ENCODE measurements at regions not wholly inside any gene's neighbourhood (a gene's known extent, or its start where the extent isn't known, plus 50 kb on each side); places are given as distances from the start of the nearest gene placed in this dataset.

GRCh38 chr1:209516771-209517680, 66.5 kb upstream of the CAMK1G start:
- Histone ChIP-seq H3K9ac (ENCODE audit: low read length) (no peak overlapping the region), H3K79me1 (ENCODE audit: low read length) (no peaks in the 10 kb centered on the region), H3K27ac (ENCODE audit: low read depth, low read length) (no peak overlapping the region), H3K27me3 (ENCODE audit: insufficient read depth, low read length, poor library complexity) (no peaks in the 10 kb centered on the region), H3K4me2 (ENCODE audit: low read length) (no peak overlapping the region), H3K4me1 (ENCODE audit: control insufficient read depth, low read depth, low read length) (no peaks in the 10 kb centered on the region), H2BK15ac (replicated peaks; ENCODE audit: low read depth) (no peak overlapping the region), H3K36me3 (ENCODE audit: control insufficient read depth, insufficient read depth, low read length) (no peaks in the 10 kb centered on the region), H3K4ac (ENCODE audit: low read depth, low read length) (no peak overlapping the region), H3K56ac (ENCODE audit: low read length) (no peak overlapping the region), H4K5ac (ENCODE audit: low read length) (no peak overlapping the region), H3K4me3 (ENCODE audit: low read length) (no peak overlapping the region), H3K18ac (ENCODE audit: low read length) (no peak overlapping the region), H2BK120ac (ENCODE audit: low read depth, low read length) (no peak overlapping the region), H2AK5ac (ENCODE audit: low read length) (no peak overlapping the region), H3K23ac (ENCODE audit: low read length) (no peak overlapping the region), H2BK5ac (ENCODE audit: low read length) (no peak overlapping the region), H4K8ac (ENCODE audit: low read depth, low read length) (no peak overlapping the region), H3K79me2 (ENCODE audit: control insufficient read depth, insufficient read depth, low read length) (no peaks in the 10 kb centered on the region)
- DNase-seq, result no peak
- WGBS (ENCODE audit: extremely low coverage, insufficient coverage, low lambda C conversion rate), result no CpG with 5 or more reads among the region's 10 CpGs

GRCh38 chr1:209517681-209518050, 65.8 kb upstream of the CAMK1G start:
- Histone ChIP-seq H3K4ac (ENCODE audit: low read depth, low read length) (no peak overlapping the region), H3K36me3 (ENCODE audit: control insufficient read depth, insufficient read depth, low read length) (no peaks in the 10 kb centered on the region), H3K27ac (ENCODE audit: low read depth, low read length) (no peak overlapping the region), H2BK120ac (ENCODE audit: low read depth, low read length) (no peak overlapping the region), H3K27me3 (ENCODE audit: insufficient read depth, low read length, poor library complexity) (no peaks in the 10 kb centered on the region), H3K4me1 (ENCODE audit: control insufficient read depth, low read depth, low read length) (no peaks in the 10 kb centered on the region), H2AK5ac (ENCODE audit: low read length) (no peak overlapping the region), H4K5ac (ENCODE audit: low read length) (no peak overlapping the region), H2BK15ac (replicated peaks; ENCODE audit: low read depth) (no peak overlapping the region), H3K79me1 (ENCODE audit: low read length) (no peaks in the 10 kb centered on the region), H3K23ac (ENCODE audit: low read length) (no peak overlapping the region), H3K79me2 (ENCODE audit: control insufficient read depth, insufficient read depth, low read length) (no peaks in the 10 kb centered on the region), H3K4me2 (ENCODE audit: low read length) (no peak overlapping the region), H3K9ac (ENCODE audit: low read length) (no peak overlapping the region), H3K56ac (ENCODE audit: low read length) (no peak overlapping the region), H3K18ac (ENCODE audit: low read length) (no peak overlapping the region), H3K4me3 (ENCODE audit: low read length) (no peak overlapping the region), H2BK5ac (ENCODE audit: low read length) (no peak overlapping the region), H4K8ac (ENCODE audit: low read depth, low read length) (no peak overlapping the region)
- WGBS (ENCODE audit: extremely low coverage, insufficient coverage, low lambda C conversion rate), result no CpG with 5 or more reads among the region's 2 CpGs
- DNase-seq, result no peak

- no peak overlapping the region for H3K4ac ChIP-seq (ENCODE audit: low read depth, low read length)
- H3K27ac ChIP-seq (ENCODE audit: low read depth, low read length), result no peak overlapping the region
- H4K5ac ChIP-seq (ENCODE audit: low read length), result no peak overlapping the region
- no peak overlapping the region for H2BK15ac ChIP-seq (replicated peaks; ENCODE audit: low read depth)
- H2AK5ac ChIP-seq (ENCODE audit: low read length), result no peak overlapping the region
- no peak overlapping the region for H2BK5ac ChIP-seq (ENCODE audit: low read length)
- WGBS (ENCODE audit: extremely low coverage, insufficient coverage, low lambda C conversion rate), result no CpG with 5 or more reads among the region's 4 CpGs
- H3K36me3 ChIP-seq (ENCODE audit: control insufficient read depth, insufficient read depth, low read length), result no peaks in the 10 kb centered on the region
- no peak overlapping the region for H3K4me2 ChIP-seq (ENCODE audit: low read length)
- no peak overlapping the region for H2BK120ac ChIP-seq (ENCODE audit: low read depth, low read length)
- no peak overlapping the region for H3K9ac ChIP-seq (ENCODE audit: low read length)
- H3K4me3 ChIP-seq (ENCODE audit: low read length), result no peak overlapping the region
- H3K79me1 ChIP-seq (ENCODE audit: low read length), result no peaks in the 10 kb centered on the region
- H3K79me2 ChIP-seq (ENCODE audit: control insufficient read depth, insufficient read depth, low read length), result no peaks in the 10 kb centered on the region
- H3K4me1 ChIP-seq (ENCODE audit: control insufficient read depth, low read depth, low read length), result no peaks in the 10 kb centered on the region
- H4K8ac ChIP-seq (ENCODE audit: low read depth, low read length), result no peak overlapping the region
- no peak overlapping the region for H3K23ac ChIP-seq (ENCODE audit: low read length)
- H3K27me3 ChIP-seq (ENCODE audit: insufficient read depth, low read length, poor library complexity), result no peaks in the 10 kb centered on the region
- H3K56ac ChIP-seq (ENCODE audit: low read length), result no peak overlapping the region
- DNase-seq, result no peak
- no peak overlapping the region for H3K18ac ChIP-seq (ENCODE audit: low read length)
Observed at GRCh38 chr1:209519786-209520185, 63.7 kb upstream of the CAMK1G start.

- Histone ChIP-seq H2BK5ac (ENCODE audit: low read length) (no peak overlapping the region), H3K79me1 (ENCODE audit: low read length) (no peaks in the 10 kb centered on the region), H3K56ac (ENCODE audit: low read length) (no peak overlapping the region), H4K8ac (ENCODE audit: low read depth, low read length) (no peak overlapping the region), H3K18ac (ENCODE audit: low read length) (no peak overlapping the region), H3K4me3 (ENCODE audit: low read length) (no peak overlapping the region), H3K27me3 (ENCODE audit: insufficient read depth, low read length, poor library complexity) (no peaks in the 10 kb centered on the region), H4K5ac (ENCODE audit: low read length) (no peak overlapping the region), H3K23ac (ENCODE audit: low read length) (no peak overlapping the region), H3K4ac (ENCODE audit: low read depth, low read length) (no peak overlapping the region), H3K79me2 (ENCODE audit: control insufficient read depth, insufficient read depth, low read length) (no peaks in the 10 kb centered on the region), H3K27ac (ENCODE audit: low read depth, low read length) (no peak overlapping the region), H2BK120ac (ENCODE audit: low read depth, low read length) (no peak overlapping the region), H3K4me2 (ENCODE audit: low read length) (no peak overlapping the region), H2BK15ac (replicated peaks; ENCODE audit: low read depth) (no peak overlapping the region), H2AK5ac (ENCODE audit: low read length) (no peak overlapping the region), H3K4me1 (ENCODE audit: control insufficient read depth, low read depth, low read length) (no peaks in the 10 kb centered on the region), H3K9ac (ENCODE audit: low read length) (no peak overlapping the region), H3K36me3 (ENCODE audit: control insufficient read depth, insufficient read depth, low read length) (no peaks in the 10 kb centered on the region)
- DNase-seq, result no peak
- WGBS (ENCODE audit: extremely low coverage, insufficient coverage, low lambda C conversion rate), result no CpG with 5 or more reads among the region's 3 CpGs
Observed at GRCh38 chr1:209522826-209523225, 60.7 kb upstream of the CAMK1G start.

GRCh38 chr1:209526137-209526536, 57.4 kb upstream of the CAMK1G start:
- H3K27ac ChIP-seq (ENCODE audit: low read depth, low read length), result no peak overlapping the region
- no peaks in the 10 kb centered on the region for H3K4me1 ChIP-seq (ENCODE audit: control insufficient read depth, low read depth, low read length)
- DNase-seq, result no peak
- H2BK15ac ChIP-seq (replicated peaks; ENCODE audit: low read depth), result no peak overlapping the region
- no peaks in the 10 kb centered on the region for H3K79me1 ChIP-seq (ENCODE audit: low read length)
- H3K79me2 ChIP-seq (ENCODE audit: control insufficient read depth, insufficient read depth, low read length), result no peaks in the 10 kb centered on the region
- H3K9ac ChIP-seq (ENCODE audit: low read length), result no peak overlapping the region
- WGBS (ENCODE audit: extremely low coverage, insufficient coverage, low lambda C conversion rate), result no CpG with 5 or more reads among the region's 2 CpGs
- no peak overlapping the region for H3K18ac ChIP-seq (ENCODE audit: low read length)
- no peak overlapping the region for H3K23ac ChIP-seq (ENCODE audit: low read length)
- no peaks in the 10 kb centered on the region for H3K36me3 ChIP-seq (ENCODE audit: control insufficient read depth, insufficient read depth, low read length)
- no peaks in the 10 kb centered on the region for H3K27me3 ChIP-seq (ENCODE audit: insufficient read depth, low read length, poor library complexity)
- no peak overlapping the region for H2AK5ac ChIP-seq (ENCODE audit: low read length)
- no peak overlapping the region for H3K4me3 ChIP-seq (ENCODE audit: low read length)
- H3K56ac ChIP-seq (ENCODE audit: low read length), result no peak overlapping the region
- no peak overlapping the region for H3K4me2 ChIP-seq (ENCODE audit: low read length)
- H4K5ac ChIP-seq (ENCODE audit: low read length), result no peak overlapping the region
- no peak overlapping the region for H4K8ac ChIP-seq (ENCODE audit: low read depth, low read length)
- H2BK5ac ChIP-seq (ENCODE audit: low read length), result no peak overlapping the region
- H3K4ac ChIP-seq (ENCODE audit: low read depth, low read length), result no peak overlapping the region
- H2BK120ac ChIP-seq (ENCODE audit: low read depth, low read length), result no peak overlapping the region

GRCh38 chr1:209527372-209527771, 56.1 kb upstream of the CAMK1G start:
- H3K9ac ChIP-seq (ENCODE audit: low read length), result no peak overlapping the region
- no peaks in the 10 kb centered on the region for H3K79me1 ChIP-seq (ENCODE audit: low read length)
- no peak overlapping the region for H2BK5ac ChIP-seq (ENCODE audit: low read length)
- no peaks in the 10 kb centered on the region for H3K4me1 ChIP-seq (ENCODE audit: control insufficient read depth, low read depth, low read length)
- no peak for DNase-seq
- H3K27ac ChIP-seq (ENCODE audit: low read depth, low read length), result no peak overlapping the region
- no CpG with 5 or more reads among the region's 2 CpGs for WGBS (ENCODE audit: extremely low coverage, insufficient coverage, low lambda C conversion rate)
- no peaks in the 10 kb centered on the region for H3K36me3 ChIP-seq (ENCODE audit: control insufficient read depth, insufficient read depth, low read length)
- no peak overlapping the region for H2BK120ac ChIP-seq (ENCODE audit: low read depth, low read length)
- no peak overlapping the region for H3K56ac ChIP-seq (ENCODE audit: low read length)
- no peak overlapping the region for H2AK5ac ChIP-seq (ENCODE audit: low read length)
- H3K18ac ChIP-seq (ENCODE audit: low read length), result no peak overlapping the region
- no peak overlapping the region for H2BK15ac ChIP-seq (replicated peaks; ENCODE audit: low read depth)
- H3K79me2 ChIP-seq (ENCODE audit: control insufficient read depth, insufficient read depth, low read length), result no peaks in the 10 kb centered on the region
- no peak overlapping the region for H3K4me3 ChIP-seq (ENCODE audit: low read length)
- H3K23ac ChIP-seq (ENCODE audit: low read length), result no peak overlapping the region
- no peak overlapping the region for H4K8ac ChIP-seq (ENCODE audit: low read depth, low read length)
- H4K5ac ChIP-seq (ENCODE audit: low read length), result no peak overlapping the region
- no peak overlapping the region for H3K4ac ChIP-seq (ENCODE audit: low read depth, low read length)
- no peaks in the 10 kb centered on the region for H3K27me3 ChIP-seq (ENCODE audit: insufficient read depth, low read length, poor library complexity)
- no peak overlapping the region for H3K4me2 ChIP-seq (ENCODE audit: low read length)
